Keratinocyte (primary cell): ENCODE measurements at regions not wholly inside any gene's neighbourhood (a gene's known extent, or its start where the extent isn't known, plus 50 kb on each side); places are given as distances from the start of the nearest gene placed in this dataset.

Experiments used
- EZH2 ChIP-seq: IDR thresholded peaks from one replicate; pipeline ENCODE4 v1.6.1; 2012; ENCODE audit warnings: inconsistent platforms, mild to moderate bottlenecking, low read length, moderate library complexity
- TF ChIP-seq, protein P1 (sequence below), 3 experiments: IDR thresholded peaks in 1 of 3; conservative IDR thresholded peaks in 1 of 3; optimal IDR thresholded peaks in 1 of 3; 2 replicates in 2 of 3; 3 replicates in 1 of 3; pipeline versions ENCODE3 to v1.5.1; 2011; ENCODE audit warnings: low read length in 3 of 3, mild to moderate bottlenecking in 3 of 3, moderate library complexity in 2 of 3, control low read depth in 1 of 3, inconsistent platforms in 1 of 3; ENCODE audit not compliant: insufficient read depth in 2 of 3; ENCODE audit errors: extremely low read depth in 1 of 3

DNA sequence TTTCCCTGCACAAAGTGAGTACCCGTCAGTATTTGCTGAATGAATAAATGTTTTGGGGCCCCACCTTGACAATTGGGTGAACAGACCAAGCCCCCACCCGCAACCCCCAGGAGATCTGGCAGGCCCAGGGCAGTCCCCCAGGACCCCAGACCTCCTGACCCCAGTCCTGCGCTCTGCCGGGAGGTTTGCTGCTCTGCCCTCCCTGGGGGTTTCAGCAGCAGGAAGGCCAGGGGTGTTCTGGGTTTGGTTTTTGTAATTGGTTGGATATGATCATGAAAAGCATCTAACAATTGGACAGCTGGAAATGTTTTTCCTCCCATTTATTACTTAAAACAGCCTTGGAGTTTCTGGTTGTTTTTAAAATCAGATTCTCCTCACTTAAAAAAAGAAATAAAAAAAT lies 193.8 kb downstream of the URI1 start:
- TF ChIP-seq, protein P1, sequence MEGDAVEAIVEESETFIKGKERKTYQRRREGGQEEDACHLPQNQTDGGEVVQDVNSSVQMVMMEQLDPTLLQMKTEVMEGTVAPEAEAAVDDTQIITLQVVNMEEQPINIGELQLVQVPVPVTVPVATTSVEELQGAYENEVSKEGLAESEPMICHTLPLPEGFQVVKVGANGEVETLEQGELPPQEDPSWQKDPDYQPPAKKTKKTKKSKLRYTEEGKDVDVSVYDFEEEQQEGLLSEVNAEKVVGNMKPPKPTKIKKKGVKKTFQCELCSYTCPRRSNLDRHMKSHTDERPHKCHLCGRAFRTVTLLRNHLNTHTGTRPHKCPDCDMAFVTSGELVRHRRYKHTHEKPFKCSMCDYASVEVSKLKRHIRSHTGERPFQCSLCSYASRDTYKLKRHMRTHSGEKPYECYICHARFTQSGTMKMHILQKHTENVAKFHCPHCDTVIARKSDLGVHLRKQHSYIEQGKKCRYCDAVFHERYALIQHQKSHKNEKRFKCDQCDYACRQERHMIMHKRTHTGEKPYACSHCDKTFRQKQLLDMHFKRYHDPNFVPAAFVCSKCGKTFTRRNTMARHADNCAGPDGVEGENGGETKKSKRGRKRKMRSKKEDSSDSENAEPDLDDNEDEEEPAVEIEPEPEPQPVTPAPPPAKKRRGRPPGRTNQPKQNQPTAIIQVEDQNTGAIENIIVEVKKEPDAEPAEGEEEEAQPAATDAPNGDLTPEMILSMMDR (optimal IDR thresholded peaks at IDR 0.05 in 1 of 3, IDR thresholded peaks at IDR 0.05 in 1 of 3, conservative IDR thresholded peaks at IDR 0.05 in 1 of 3; ENCODE audit: extremely low read depth in 1 of 3, insufficient read depth in 2 of 3, low read length in 3 of 3): no peak
- no peak for TF ChIP-seq EZH2
